GM23338 (cell line): ENCODE measurements at regions not wholly inside any gene's neighbourhood (a gene's known extent, or its start where the extent isn't known, plus 50 kb on each side); places are given as distances from the start of the nearest gene placed in this dataset.

Source experiments
- ATAC-seq: fragments of 200-7000 bp; cut with Tn5 transposase; 3 replicates; pipeline ENCODE4 v1.9.1; 2020
- DNase-seq: peaks from one replicate; pipeline ENCODE4 v3.0.0-alpha.2; 2015; ENCODE audit warnings: low spot score
- H2AFZ ChIP-seq: fragments of 200-600 bp; sonication (generic); 2 replicates; pipeline ENCODE4 v1.8.0; 2016; ENCODE audit warnings: antibody characterized with exemption, mild to moderate bottlenecking, moderate library complexity
- H3F3A ChIP-seq: fragments of 200-600 bp; sonication (generic); replicated peaks from 2 replicates; pipeline ENCODE4 v1.8.0; 2017; ENCODE audit warnings: antibody characterized with exemption, mixed run types, low read depth
- H3K27ac ChIP-seq: fragments of 200-600 bp; sonication (generic); 2 replicates; pipeline ENCODE4 v1.6.1; 2016; ENCODE audit warnings: low read depth
- H3K27me3 ChIP-seq: fragments of 200-600 bp; sonication (generic); 2 replicates; pipeline ENCODE4 v1.8.0; 2016; ENCODE audit warnings: mild to moderate bottlenecking, mixed run types, moderate library complexity; ENCODE audit not compliant: insufficient read depth
- H3K36me3 ChIP-seq: fragments of 200-600 bp; sonication (generic); 2 replicates; pipeline ENCODE4 v1.8.0; 2016; ENCODE audit warnings: mild to moderate bottlenecking; ENCODE audit not compliant: insufficient read depth
- H3K4me1 ChIP-seq: fragments of 200-600 bp; sonication (generic); 2 replicates; pipeline ENCODE4 v1.8.0; 2016; ENCODE audit warnings: mild to moderate bottlenecking, moderate library complexity; ENCODE audit not compliant: insufficient read depth
- H3K4me2 ChIP-seq: fragments of 200-600 bp; sonication (generic); 2 replicates; pipeline ENCODE4 v1.7.1; 2017; ENCODE audit warnings: mixed run types
- H3K4me3 ChIP-seq: fragments of 200-600 bp; sonication (generic); 2 replicates; pipeline ENCODE4 v1.6.1; 2016; ENCODE audit warnings: mixed run types
- H3K79me2 ChIP-seq: fragments of 200-600 bp; sonication (generic); replicated peaks from 2 replicates; pipeline ENCODE4 v1.8.0; 2017; ENCODE audit warnings: mild to moderate bottlenecking; ENCODE audit not compliant: insufficient read depth
- H3K9me2 ChIP-seq: fragments of 200-600 bp; sonication (generic); 2 replicates; pipeline ENCODE4 v1.8.0; 2017; ENCODE audit not compliant: insufficient read depth
- H4K20me1 ChIP-seq: fragments of 200-600 bp; sonication (generic); replicated peaks from 2 replicates; pipeline ENCODE4 v1.8.0; 2017; ENCODE audit warnings: mild to moderate bottlenecking; ENCODE audit not compliant: insufficient read depth
- H3K27ac Mint-ChIP-seq: 2 replicates; pipeline ENCODE4 v1.8.0; 2020; ENCODE audit warnings: inconsistent platforms, mild to moderate bottlenecking, moderate library complexity, mixed read lengths
- H3K27me3 Mint-ChIP-seq: 3 replicates; pipeline ENCODE4 v1.8.0; 2022; ENCODE audit warnings: low read depth, mild to moderate bottlenecking, moderate library complexity, mixed read lengths, inconsistent platforms; ENCODE audit not compliant: insufficient read depth, poor library complexity
- H3K36me3 Mint-ChIP-seq: 3 replicates; pipeline ENCODE4 v1.8.0; 2021; ENCODE audit warnings: low read depth, mild to moderate bottlenecking, inconsistent platforms, moderate library complexity, mixed read lengths
- H3K4me1 Mint-ChIP-seq: 3 replicates; pipeline ENCODE4 v1.8.0; 2020; ENCODE audit warnings: mild to moderate bottlenecking, inconsistent platforms, mixed read lengths
- H3K4me3 Mint-ChIP-seq: 3 replicates; pipeline ENCODE4 v1.8.0; 2021; ENCODE audit warnings: moderate library complexity, mild to moderate bottlenecking, inconsistent platforms, mixed read lengths
- H3K9me3 Mint-ChIP-seq: 3 replicates; pipeline ENCODE4 v1.8.0; 2020; ENCODE audit warnings: moderate library complexity, mild to moderate bottlenecking, inconsistent platforms, mixed read lengths
- CREB1 ChIP-seq: fragments of 250-450 bp; sonication (Bioruptor Pico); IDR thresholded peaks from 2 replicates; pipeline ENCODE4 v1.5.0; 2020; ENCODE audit warnings: low read depth, mild to moderate bottlenecking, moderate library complexity
- CTCF ChIP-seq, 2 experiments: fragments of 200-600 bp in 1 of 2; sonication (generic) in 1 of 2; conservative IDR thresholded peaks; 2 replicates each; pipeline versions ENCODE4 v1.5.1 to v1.6.1; 2016 to 2017; ENCODE audit warnings: antibody characterized with exemption in 2 of 2, low read depth in 2 of 2, mild to moderate bottlenecking in 2 of 2, moderate library complexity in 1 of 2
- EZH2 ChIP-seq: fragments of 200-600 bp; sonication (generic); IDR thresholded peaks from one replicate; pipeline ENCODE4 v1.8.0; 2017; ENCODE audit warnings: antibody characterized with exemption, mild to moderate bottlenecking, low read depth; ENCODE audit not compliant: unreplicated experiment
- EZH2phosphoT487 ChIP-seq: fragments of 200-600 bp; sonication (generic); IDR thresholded peaks from one replicate; pipeline ENCODE4 v1.8.1; 2018; ENCODE audit warnings: antibody characterized with exemption; ENCODE audit not compliant: unreplicated experiment
- JUNB ChIP-seq: IDR thresholded peaks from one replicate; pipeline ENCODE4 v1.6.1; 2016; ENCODE audit warnings: antibody characterized with exemption; ENCODE audit not compliant: unreplicated experiment
- NANOG ChIP-seq: IDR thresholded peaks from 2 replicates; pipeline ENCODE4 v1.6.1; 2016; ENCODE audit warnings: antibody characterized with exemption, borderline replicate concordance
- POLR2AphosphoS5 ChIP-seq: IDR thresholded peaks from 2 replicates; pipeline ENCODE4 v1.6.1; 2016; ENCODE audit warnings: antibody characterized with exemption, low read depth
- REST ChIP-seq: IDR thresholded peaks from one replicate; pipeline ENCODE4 v1.6.1; 2018; ENCODE audit warnings: antibody characterized with exemption; ENCODE audit not compliant: unreplicated experiment
- ZNF114 ChIP-seq: fragments of 250-450 bp; sonication (Bioruptor Pico); IDR thresholded peaks from 2 replicates; pipeline ENCODE4 v1.5.0; 2020; ENCODE audit warnings: mild to moderate bottlenecking, moderate library complexity
- ZNF331 ChIP-seq: fragments of 250-450 bp; sonication (Bioruptor Pico); IDR thresholded peaks from 2 replicates; pipeline ENCODE4 v1.5.0; 2020; ENCODE audit warnings: low read depth, mild to moderate bottlenecking, moderate library complexity
- TF ChIP-seq, protein P1 (sequence below): fragments of 250-450 bp; sonication (Bioruptor Pico); IDR thresholded peaks from 2 replicates; pipeline ENCODE4 v1.5.0; 2020; ENCODE audit warnings: mild to moderate bottlenecking, moderate library complexity
- TF ChIP-seq, protein P2 (sequence below): IDR thresholded peaks from 2 replicates; pipeline ENCODE4 v1.6.1; 2016; ENCODE audit warnings: antibody characterized with exemption

DNA sequence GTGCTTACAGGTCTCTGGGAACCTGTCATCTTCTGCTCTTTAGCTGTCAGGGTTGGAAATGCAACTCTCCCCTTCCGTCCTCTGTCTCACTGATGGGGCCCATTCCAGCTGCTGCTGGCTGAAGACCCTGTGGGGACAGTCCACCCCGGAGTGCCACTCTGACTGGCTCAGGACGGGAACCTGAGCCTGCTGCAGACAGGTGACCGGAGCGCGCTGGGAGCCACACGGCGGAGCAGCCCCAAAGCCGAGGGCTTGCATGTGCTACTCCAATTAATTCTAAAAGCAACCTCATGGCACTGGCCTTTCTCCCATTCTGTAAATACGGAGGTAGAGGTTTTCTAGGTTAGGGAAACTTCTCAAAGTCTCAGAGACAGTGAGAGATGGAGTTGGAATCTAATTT lies 223.5 kb upstream of the PITRM1 start:
- Mint-ChIP-seq H3K36me3 (peaks cover 5% of the 10 kb centered on the region; the same call in 2 of the 3 replicates), H3K4me1 (peaks cover 11% of the 10 kb centered on the region; the same call in 2 of the 3 replicates), H3K27me3 (no peaks in the 10 kb centered on the region), H3K27ac (no peak overlapping the region), H3K9me3 (peaks cover 11% of the 10 kb centered on the region), H3K4me3 (no peak overlapping the region)
- no peak overlapping the region for H2AFZ ChIP-seq
- DNase-seq (no peak), ATAC-seq (no peak; the same call in 2 of the 3 replicates)
- no peak overlapping the region for H3K27ac ChIP-seq
- H4K20me1 ChIP-seq = no peaks in the 10 kb centered on the region
- no peaks in the 10 kb centered on the region for H3K79me2 ChIP-seq
- H3K9me2 ChIP-seq = no peaks in the 10 kb centered on the region
- no peak for TF ChIP-seq EZH2
- TF ChIP-seq, protein P1, sequence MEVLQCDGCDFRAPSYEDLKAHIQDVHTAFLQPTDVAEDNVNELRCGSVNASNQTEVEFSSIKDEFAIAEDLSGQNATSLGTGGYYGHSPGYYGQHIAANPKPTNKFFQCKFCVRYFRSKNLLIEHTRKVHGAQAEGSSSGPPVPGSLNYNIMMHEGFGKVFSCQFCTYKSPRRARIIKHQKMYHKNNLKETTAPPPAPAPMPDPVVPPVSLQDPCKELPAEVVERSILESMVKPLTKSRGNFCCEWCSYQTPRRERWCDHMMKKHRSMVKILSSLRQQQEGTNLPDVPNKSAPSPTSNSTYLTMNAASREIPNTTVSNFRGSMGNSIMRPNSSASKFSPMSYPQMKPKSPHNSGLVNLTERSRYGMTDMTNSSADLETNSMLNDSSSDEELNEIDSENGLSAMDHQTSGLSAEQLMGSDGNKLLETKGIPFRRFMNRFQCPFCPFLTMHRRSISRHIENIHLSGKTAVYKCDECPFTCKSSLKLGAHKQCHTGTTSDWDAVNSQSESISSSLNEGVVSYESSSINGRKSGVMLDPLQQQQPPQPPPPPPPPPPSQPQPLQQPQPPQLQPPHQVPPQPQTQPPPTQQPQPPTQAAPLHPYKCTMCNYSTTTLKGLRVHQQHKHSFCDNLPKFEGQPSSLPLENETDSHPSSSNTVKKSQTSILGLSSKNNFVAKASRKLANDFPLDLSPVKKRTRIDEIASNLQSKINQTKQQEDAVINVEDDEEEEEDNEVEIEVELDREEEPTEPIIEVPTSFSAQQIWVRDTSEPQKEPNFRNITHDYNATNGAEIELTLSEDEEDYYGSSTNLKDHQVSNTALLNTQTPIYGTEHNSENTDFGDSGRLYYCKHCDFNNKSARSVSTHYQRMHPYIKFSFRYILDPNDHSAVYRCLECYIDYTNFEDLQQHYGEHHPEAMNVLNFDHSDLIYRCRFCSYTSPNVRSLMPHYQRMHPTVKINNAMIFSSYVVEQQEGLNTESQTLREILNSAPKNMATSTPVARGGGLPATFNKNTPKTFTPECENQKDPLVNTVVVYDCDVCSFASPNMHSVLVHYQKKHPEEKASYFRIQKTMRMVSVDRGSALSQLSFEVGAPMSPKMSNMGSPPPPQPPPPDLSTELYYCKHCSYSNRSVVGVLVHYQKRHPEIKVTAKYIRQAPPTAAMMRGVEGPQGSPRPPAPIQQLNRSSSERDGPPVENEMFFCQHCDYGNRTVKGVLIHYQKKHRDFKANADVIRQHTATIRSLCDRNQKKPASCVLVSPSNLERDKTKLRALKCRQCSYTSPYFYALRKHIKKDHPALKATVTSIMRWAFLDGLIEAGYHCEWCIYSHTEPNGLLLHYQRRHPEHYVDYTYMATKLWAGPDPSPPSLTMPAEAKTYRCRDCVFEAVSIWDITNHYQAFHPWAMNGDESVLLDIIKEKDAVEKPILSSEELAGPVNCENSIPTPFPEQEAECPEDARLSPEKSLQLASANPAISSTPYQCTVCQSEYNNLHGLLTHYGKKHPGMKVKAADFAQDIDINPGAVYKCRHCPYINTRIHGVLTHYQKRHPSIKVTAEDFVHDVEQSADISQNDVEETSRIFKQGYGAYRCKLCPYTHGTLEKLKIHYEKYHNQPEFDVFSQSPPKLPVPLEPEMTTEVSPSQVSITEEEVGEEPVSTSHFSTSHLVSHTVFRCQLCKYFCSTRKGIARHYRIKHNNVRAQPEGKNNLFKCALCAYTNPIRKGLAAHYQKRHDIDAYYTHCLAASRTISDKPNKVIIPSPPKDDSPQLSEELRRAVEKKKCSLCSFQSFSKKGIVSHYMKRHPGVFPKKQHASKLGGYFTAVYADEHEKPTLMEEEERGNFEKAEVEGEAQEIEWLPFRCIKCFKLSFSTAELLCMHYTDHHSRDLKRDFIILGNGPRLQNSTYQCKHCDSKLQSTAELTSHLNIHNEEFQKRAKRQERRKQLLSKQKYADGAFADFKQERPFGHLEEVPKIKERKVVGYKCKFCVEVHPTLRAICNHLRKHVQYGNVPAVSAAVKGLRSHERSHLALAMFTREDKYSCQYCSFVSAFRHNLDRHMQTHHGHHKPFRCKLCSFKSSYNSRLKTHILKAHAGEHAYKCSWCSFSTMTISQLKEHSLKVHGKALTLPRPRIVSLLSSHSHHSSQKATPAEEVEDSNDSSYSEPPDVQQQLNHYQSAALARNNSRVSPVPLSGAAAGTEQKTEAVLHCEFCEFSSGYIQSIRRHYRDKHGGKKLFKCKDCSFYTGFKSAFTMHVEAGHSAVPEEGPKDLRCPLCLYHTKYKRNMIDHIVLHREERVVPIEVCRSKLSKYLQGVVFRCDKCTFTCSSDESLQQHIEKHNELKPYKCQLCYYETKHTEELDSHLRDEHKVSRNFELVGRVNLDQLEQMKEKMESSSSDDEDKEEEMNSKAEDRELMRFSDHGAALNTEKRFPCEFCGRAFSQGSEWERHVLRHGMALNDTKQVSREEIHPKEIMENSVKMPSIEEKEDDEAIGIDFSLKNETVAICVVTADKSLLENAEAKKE (CRISPR knock-in tag) = no peak
- no peak for TF ChIP-seq NANOG
- TF ChIP-seq EZH2phosphoT487 = no peak
- TF ChIP-seq REST = no peak
- no peak for TF ChIP-seq POLR2AphosphoS5
- TF ChIP-seq ZNF114 = no peak
- TF ChIP-seq, protein P2, sequence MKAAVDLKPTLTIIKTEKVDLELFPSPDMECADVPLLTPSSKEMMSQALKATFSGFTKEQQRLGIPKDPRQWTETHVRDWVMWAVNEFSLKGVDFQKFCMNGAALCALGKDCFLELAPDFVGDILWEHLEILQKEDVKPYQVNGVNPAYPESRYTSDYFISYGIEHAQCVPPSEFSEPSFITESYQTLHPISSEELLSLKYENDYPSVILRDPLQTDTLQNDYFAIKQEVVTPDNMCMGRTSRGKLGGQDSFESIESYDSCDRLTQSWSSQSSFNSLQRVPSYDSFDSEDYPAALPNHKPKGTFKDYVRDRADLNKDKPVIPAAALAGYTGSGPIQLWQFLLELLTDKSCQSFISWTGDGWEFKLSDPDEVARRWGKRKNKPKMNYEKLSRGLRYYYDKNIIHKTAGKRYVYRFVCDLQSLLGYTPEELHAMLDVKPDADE = no peak
- no peak for TF ChIP-seq CTCF (conservative IDR thresholded peaks at IDR 0.05; ENCODE audit: low read depth in 2 of 2)
- TF ChIP-seq CREB1 (CRISPR knock-in tag) = no peak
- no peak for TF ChIP-seq JUNB
- TF ChIP-seq ZNF331 (CRISPR knock-in tag) = no peak
- no peaks in the 10 kb centered on the region for H3K27me3 ChIP-seq
- no peaks in the 10 kb centered on the region; the same call in 1 of the 2 replicates for H3K4me1 ChIP-seq
- no peaks in the 10 kb centered on the region for H3F3A ChIP-seq
- H3K4me3 ChIP-seq = no peak overlapping the region
- no peak overlapping the region for H3K4me2 ChIP-seq
- H3K36me3 ChIP-seq = no peaks in the 10 kb centered on the region
